ENCODE measurements at regions not wholly inside any gene's neighbourhood (a gene's known extent, or its start where the extent isn't known, plus 50 kb on each side); places are given as distances from the start of the nearest gene placed in this dataset.

- DNase-seq = peak in 1 of 2 experiments; percentile 1
Measured at GRCh38 chr13:76489274-76489673, 396.9 kb downstream of the KCTD12 start.

- DNase-seq = no peak
Measured at GRCh38 chr13:76481738-76482137, 404.5 kb downstream of the KCTD12 start.

DNA sequence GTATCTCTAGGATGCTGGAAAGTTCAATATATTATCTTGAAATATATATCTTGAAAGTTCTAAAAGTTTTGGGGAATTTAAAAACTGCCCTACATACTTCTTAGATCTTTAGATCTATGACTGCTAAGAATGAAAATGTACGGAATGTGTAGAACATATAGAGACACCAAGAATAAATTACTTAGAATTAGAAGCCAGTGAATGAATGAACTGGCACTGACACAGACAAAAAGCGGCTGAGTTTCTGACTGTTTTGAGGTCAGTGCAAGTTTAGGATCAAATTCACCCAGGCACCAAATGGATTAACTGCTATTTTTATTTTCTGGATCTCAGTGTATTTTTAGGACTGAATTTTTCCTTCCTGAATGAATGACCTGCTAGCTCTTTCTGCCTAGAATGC lies 411.2 kb downstream of the KCTD12 start:
- DNase-seq = no peak

DNA sequence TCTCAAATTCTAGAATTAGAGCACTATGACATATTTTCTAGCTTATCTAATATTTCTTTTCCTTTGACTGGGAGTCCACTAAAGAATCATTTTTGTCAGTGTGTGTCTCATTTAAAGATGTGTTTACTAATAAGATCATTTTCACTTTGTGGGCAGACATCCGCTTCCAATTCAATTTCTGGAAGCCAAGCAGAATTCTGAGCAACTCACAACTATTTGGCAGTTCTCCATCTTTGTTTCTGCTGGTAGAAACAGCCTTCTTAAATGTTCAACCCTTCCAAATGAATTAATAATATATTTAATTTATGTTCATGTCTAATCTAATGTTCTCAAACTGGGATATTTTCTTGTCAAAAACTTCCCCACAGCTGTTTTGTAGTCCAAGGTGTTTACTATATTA lies 411.8 kb downstream of the KCTD12 start:
- DNase-seq = no peak

GRCh38 chr13:76473552-76474134 lies 412.6 kb downstream of the KCTD12 start:
- peak; percentile 51 to 54 for DNase-seq

GRCh38 chr13:76472916-76473315 lies 413.3 kb downstream of the KCTD12 start:
- no peak for DNase-seq

DNA sequence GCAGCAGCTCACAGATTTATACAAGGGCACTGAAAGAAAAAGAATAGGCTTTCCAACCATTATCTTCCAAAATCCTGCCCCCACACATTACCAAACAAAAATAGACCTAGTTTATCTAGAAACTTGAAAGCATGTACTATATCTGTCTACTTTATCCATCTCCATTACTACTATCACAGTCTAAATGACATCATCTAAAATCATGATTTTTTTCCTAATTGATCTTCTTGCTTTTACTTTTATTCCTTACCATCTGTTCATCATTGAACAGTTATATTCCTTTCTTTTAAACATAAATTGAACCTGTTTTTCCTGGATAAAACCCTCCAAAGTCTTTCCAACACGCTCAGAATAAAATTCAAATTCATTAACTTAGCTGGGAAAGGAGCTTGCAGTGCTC lies 414.7 kb downstream of the KCTD12 start:
- DNase-seq = no peak

DNA sequence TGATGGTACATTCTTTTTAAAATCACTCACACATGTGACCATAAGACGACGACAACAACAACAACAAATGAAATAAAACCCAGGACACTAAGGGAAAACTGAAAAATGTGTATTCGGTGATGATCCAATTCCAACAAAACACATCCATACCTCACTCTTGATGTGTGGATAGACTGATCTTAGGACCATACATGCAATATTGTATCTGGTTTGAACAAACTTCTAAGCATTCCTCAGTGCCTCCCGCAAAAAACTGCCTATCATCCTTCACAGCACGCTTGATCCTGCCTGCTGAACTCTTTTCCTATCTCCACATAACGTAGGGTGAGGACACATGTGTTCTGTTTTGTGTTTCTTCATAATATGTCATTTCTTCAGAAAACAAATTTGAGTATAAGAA lies 415.2 kb downstream of the KCTD12 start:
- no peak for DNase-seq

DNA sequence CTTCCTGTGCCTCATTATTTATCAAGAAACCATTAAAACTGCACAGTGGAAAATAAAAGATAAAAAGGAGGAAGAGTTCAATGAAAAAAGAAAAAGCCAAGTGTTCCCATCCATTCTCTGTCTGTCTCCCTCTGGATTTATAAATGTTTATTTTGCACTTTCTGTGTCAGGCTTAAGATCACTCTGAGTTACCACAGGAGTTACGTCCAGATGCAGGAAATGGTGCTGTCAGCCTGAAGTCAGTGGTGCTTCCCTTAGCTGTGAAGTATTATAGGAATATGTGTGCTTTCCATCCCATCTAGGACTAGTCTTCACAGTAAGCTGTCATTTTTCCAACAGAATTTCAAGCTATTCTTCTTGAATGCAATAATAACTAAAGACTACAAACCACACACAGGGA lies 420.2 kb downstream of the KCTD12 start:
- no peak for DNase-seq

DNA sequence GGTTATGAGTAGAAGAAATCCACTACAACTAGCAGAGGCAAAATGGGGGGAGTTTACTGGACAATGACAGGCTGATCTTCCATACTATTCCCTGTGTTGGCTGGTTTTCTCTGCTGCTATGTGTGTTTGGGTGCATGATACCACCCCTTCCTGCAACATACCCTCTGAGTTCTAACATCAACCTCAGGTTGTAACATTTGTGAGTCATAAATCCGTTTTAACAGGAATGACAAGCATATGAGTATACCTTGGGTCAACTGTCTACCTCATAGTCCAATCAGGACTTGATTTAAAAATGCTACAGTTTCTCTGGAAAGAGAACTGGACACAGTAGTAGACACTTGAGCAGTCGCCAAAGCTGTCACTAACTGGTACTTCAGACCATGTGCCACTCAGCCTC lies 422.9 kb downstream of the KCTD12 start:
- DNase-seq = no peak

GRCh38 chr13:76461999-76462398 lies 424.2 kb downstream of the KCTD12 start:
- no peak for DNase-seq

DNA sequence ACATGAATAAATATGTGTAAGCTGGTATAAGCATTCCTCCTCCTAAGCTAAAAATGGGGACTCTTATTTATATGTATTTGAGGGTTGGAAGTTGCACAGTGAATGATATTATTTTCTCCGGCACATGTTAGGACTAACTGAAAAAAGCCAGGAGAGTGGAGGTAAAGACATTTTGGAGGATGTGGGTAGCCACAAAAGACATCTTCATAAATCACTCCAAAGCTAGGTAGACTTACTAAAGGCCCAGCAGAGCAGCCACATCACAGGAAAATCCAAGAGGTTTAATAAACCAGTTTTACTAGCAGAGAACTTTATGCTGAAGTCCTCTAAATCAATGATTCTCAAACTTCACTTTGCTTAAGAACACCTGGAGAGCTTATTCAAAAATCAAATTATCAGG lies 424.7 kb downstream of the KCTD12 start:
- DNase-seq = no peak

DNA sequence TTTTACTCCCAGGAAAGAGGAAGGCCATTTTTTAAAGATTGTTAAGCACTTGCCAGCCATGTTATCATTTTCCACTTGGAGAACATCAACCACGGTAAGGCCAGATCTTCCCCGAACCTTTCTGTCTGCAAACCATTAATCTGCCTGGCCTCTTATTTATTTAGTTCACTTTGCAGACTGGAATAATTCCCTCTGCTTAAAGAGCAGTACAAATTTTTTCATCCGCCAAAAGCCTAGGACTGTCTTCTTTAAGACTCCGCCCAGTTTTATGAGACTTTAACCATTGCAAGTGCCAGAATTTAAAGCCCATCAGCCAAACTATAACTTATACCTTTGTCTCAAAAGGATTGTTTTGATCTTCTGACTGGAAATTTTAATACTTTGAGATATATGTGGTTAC lies 426.3 kb downstream of the KCTD12 start:
- no peak for DNase-seq

DNA sequence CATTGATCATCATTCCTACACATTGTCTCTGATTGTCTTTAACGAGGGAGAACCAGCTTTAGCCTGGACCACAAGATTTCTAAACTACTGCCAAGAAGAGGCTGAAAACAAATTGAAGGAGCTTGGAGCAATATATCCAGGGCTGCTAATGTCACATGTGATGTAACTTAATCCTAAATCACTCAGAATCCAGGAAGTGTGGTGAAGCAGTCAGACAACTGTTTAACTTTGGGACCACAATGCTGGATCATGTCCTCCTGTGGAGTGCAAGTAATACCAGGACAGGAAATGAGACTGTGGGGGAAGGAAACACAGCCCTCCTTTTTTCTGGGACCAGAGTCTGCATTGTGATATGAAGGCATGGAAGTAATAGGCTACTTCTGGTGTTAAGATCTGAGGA lies 430.2 kb downstream of the KCTD12 start:
- DNase-seq = no peak

- DNase-seq = no peak
Measured at GRCh38 chr13:76454991-76455390, 431.2 kb downstream of the KCTD12 start.

DNA sequence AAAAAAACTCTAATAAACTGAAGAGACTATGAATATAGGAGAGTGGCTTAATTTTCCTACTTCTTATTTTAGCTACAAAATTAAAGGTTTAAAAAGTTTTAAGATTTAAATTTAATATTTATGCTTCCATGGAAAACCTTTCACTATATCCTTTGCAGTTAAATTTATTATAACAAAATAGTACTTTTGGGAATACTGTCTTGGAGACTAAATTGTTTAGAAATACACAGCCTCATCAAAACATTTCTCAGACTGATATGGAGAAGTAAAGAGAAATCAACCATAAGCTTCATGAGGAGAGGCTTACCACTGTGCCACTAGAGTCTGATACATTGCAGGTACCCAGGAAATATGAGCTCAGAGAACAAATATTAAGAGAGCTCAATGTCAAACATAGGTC lies 436.5 kb downstream of the KCTD12 start:
- DNase-seq = no peak

DNA sequence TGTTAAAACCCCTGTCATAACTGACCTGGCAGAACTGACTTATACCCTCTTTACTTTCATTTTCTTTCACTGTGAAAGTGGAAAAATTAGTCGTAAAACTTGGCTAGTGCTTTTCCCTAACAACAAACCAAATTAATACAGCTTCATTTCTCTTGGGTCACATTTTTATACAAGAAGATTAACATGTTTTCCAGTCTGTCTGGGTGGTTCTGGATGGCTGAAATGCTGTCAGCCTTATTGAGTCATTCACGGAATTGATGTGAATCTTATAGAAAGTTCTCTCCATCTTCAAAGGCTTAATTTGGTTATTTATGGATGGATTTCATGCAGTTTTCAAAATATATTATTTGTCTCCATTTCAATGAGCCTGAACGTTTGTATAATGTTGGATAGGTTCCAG lies 440.0 kb downstream of the KCTD12 start:
- no peak for DNase-seq

- DNase-seq = no peak
Measured at GRCh38 chr13:76440568-76440967, 445.6 kb downstream of the KCTD12 start.

GRCh38 chr13:76439546-76439945 lies 446.7 kb downstream of the KCTD12 start:
- DNase-seq = no peak

- no peak for DNase-seq
Measured at GRCh38 chr13:76438050-76438449, 448.2 kb downstream of the KCTD12 start.

DNA sequence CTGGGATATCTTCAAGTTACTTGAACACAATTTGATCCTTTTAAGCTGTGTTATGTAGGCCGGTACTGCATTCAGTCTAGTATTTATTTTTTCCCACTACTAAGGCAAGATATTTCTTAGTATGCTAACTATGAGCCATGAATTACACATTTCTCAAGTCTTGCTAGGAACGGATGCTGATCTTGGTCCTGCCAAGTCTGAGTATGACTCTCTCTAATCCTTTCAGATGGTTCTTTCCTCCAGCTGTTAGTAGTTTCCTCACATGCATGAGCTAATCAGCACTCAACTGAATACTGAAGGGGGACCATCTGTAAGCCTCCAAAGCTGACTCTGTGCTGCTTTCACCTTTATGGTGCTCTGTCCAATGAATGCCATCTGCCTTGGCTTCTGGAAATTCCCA lies 460.3 kb downstream of the KCTD12 start:
- DNase-seq = no peak

DNA sequence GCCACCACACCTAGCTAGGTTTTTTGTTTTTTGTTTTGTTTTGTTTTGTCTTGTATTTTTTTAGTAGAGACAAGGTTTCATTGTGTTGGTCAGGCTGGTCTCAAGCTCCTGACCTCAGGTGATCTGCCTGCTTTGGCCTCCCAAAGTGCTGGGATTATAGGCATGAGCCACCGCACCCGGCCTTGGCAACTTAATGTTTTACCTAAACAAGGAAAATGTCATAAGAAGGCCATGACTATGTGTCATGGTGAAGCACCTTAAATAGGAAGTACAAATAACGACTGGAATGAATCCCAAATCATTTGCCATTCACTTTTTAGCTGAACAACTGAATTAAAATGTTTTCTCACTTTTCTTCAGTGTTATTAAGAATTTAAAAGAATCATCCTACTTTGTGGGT lies 465.2 kb downstream of the KCTD12 start:
- no peak for DNase-seq

DNA sequence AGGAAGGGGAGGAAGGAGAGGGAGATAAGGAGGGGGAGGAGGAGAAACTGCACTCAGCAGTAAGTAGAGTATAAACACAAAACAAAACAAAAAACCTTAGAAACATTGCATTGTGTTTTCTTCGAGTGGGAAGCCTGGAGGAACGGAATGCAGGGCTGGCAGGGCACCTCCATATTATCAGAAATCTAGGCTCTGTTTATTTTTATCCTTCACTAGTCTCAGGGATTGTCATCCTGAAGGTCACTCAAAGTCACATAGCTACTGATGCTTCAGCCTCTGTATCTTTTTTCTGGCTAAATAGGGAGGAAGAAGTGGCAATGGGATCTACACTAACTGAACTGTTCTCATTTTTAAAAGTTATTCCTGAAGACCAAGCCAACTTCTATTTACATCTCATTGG lies 467.8 kb downstream of the KCTD12 start:
- DNase-seq = no peak

DNA sequence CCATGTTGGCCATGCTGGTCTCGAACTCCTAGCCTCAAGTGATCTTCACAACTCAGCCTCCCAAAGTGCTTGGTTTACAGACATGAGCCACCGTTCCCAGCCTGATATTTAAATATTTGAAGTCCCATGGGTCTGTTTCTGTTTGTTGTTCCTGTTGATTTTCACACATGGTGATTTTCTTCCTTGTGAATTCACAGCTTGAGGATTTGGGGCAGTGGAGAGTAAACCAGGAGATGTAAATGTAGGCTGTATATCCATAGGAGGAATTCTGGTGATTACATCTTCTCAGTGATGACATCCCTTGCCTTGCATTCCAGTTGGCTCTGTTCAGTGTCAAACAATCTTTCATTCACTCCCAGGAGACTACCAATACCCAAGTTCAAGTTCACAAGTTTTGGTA lies 471.9 kb downstream of the KCTD12 start:
- DNase-seq = no peak

DNA sequence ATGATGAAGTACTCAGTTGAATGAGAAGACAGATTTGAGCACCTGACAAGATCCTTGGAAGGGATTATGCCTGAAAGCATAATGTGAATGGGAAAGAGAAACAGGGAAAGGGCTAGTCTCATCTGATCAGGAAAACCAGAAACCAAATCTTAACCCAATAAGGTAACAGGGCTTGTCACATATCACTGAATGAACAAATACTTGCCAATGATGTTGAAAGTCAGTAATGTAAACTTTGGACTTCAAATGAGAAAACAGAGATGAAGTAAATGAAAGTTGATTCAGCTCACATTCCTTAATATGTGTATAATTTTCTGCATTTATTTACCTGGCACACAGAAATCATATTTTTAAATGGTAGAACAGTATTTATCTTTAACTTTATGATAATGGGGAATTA lies 480.0 kb downstream of the KCTD12 start:
- no peak for DNase-seq

DNA sequence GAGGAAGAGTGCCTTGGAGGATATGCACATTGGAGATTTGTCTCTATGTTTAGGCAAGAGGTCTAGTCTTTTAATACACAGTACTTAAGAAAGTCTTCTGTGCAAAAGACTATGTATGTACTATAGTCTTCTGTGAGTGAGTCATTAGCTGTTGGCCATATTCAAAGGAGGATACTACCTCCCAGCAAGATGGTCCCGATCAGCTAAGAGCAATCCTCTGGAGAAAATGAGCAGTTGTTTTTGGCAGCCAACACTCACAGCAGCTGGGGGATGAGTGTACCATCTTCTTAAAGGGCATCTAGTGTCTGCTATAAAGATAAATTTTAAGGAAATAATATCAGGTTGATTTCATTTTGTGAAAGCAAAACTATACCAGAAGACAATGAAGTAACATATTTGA lies 487.8 kb downstream of the KCTD12 start:
- DNase-seq = no peak
